Naive thymus-derived CD8-positive, alpha-beta T cell (primary cell): ENCODE measurements at regions not wholly inside any gene's neighbourhood (a gene's known extent, or its start where the extent isn't known, plus 50 kb on each side); places are given as distances from the start of the nearest gene placed in this dataset.

Experiments used
- ATAC-seq, 2 donors: fragments of 150-1000 bp; cut with Tn5 transposase in 1 of 2; sonication (Bioruptor Pico), chemical (Tn5 transposase) in 1 of 2; 1 replicate in 1 of 2; 2 replicates in 1 of 2; pipeline ENCODE4 v1.10.0; 2021; ENCODE audit warnings: mild to moderate bottlenecking in 2 of 2, moderate library complexity in 2 of 2
- POLR2A ChIA-PET: fragments of 350-600 bp; sonication (Branson Sonifier 250); formaldehyde crosslinking; loops from one replicate; lab custom pipeline; 2021; ENCODE audit warnings: antibody characterized with exemption; lab: Charles Lee
- DNase-seq, 10 donors: peaks; one replicate each; pipeline versions ENCODE4 v3.0.0 to v3.0.0-alpha.2; 2020 to 2022
- H3K27ac Mint-ChIP-seq, 10 donors: one replicate each; pipeline ENCODE4 v1.8.0; 2020 to 2022; ENCODE audit warnings: mild to moderate bottlenecking in 10 of 10, mixed read lengths in 10 of 10, moderate library complexity in 4 of 10, inconsistent platforms in 1 of 10
- H3K27me3 Mint-ChIP-seq, 5 donors: one replicate each; pipeline ENCODE4 v1.8.0; 2021 to 2022; ENCODE audit warnings: mixed read lengths in 5 of 5
- H3K36me3 Mint-ChIP-seq, 3 donors: one replicate each; pipeline ENCODE4 v1.8.0; 2020 to 2022; ENCODE audit warnings: mixed read lengths in 3 of 3, mild to moderate bottlenecking in 2 of 3, inconsistent platforms in 1 of 3
- H3K4me1 Mint-ChIP-seq, 4 donors: one replicate each; pipeline ENCODE4 v1.8.0; 2021 to 2022; ENCODE audit warnings: mixed read lengths in 4 of 4
- H3K4me3 Mint-ChIP-seq, 10 donors: one replicate each; pipeline ENCODE4 v1.8.0; 2020 to 2022; ENCODE audit warnings: mild to moderate bottlenecking in 10 of 10, mixed read lengths in 10 of 10, moderate library complexity in 6 of 10, inconsistent platforms in 1 of 10
- H3K9me3 Mint-ChIP-seq, 9 donors: one replicate each; pipeline ENCODE4 v1.8.0; 2020 to 2022; ENCODE audit warnings: mixed read lengths in 9 of 9, mild to moderate bottlenecking in 3 of 9, inconsistent platforms in 1 of 9, moderate library complexity in 1 of 9

DNA sequence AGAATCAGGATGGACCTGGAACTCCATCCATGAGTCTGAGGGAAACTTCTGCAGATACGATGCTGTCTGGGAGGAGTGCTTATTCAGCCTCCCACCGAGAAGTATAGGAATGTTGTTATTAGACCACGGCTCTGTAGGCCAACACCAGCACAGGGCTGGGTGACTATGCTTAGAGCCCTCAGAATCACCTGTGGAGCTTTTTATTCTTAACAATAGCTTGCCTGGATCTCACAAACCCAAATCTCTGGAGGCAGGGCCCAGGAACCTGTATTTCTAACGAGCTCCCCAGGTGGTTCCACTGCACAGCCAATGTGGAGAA is 55.6 kb upstream of the ARID5B start:
- DNase-seq (no peak), ATAC-seq (no peak)
- Mint-ChIP-seq H3K9me3 (no peaks in the 10 kb centered on the region), H3K4me1 (peaks cover 0 to 9% (median 4%) of the 10 kb centered on the region in 4 donors), H3K27me3 (no peaks in the 10 kb centered on the region), H3K36me3 (no peaks in the 10 kb centered on the region), H3K27ac (no peak overlapping the region), H3K4me3 (no peak overlapping the region)
- POLR2A ChIA-PET, result no interaction called here

GRCh38 chr10:61846370-61847031 is 55.0 kb upstream of the ARID5B start:
- ATAC-seq, result no peak
- no peaks in the 10 kb centered on the region for H3K9me3 Mint-ChIP-seq
- H3K4me3 Mint-ChIP-seq, result no peak overlapping the region
- no peak overlapping the region for H3K27ac Mint-ChIP-seq
- H3K36me3 Mint-ChIP-seq, result no peaks in the 10 kb centered on the region
- H3K27me3 Mint-ChIP-seq, result no peaks in the 10 kb centered on the region
- H3K4me1 Mint-ChIP-seq, result peaks cover 0 to 9% (median 4%) of the 10 kb centered on the region in 4 donors
- POLR2A ChIA-PET, result no interaction called here
- DNase-seq, result no peak

GRCh38 chr10:61847087-61847486 is 54.4 kb upstream of the ARID5B start:
- no peak for DNase-seq
- Mint-ChIP-seq H3K27ac (no peak overlapping the region), H3K9me3 (no peaks in the 10 kb centered on the region), H3K27me3 (no peaks in the 10 kb centered on the region), H3K36me3 (no peaks in the 10 kb centered on the region), H3K4me3 (no peak overlapping the region), H3K4me1 (peaks cover 0 to 9% (median 4%) of the 10 kb centered on the region in 4 donors)
- ATAC-seq, result no peak
- POLR2A ChIA-PET, result no interaction called here

GRCh38 chr10:61847640-61848039 is 53.9 kb upstream of the ARID5B start:
- DNase-seq, result no peak
- POLR2A ChIA-PET, result no interaction called here
- peaks cover 0 to 9% (median 4%) of the 10 kb centered on the region in 4 donors for H3K4me1 Mint-ChIP-seq

DNA sequence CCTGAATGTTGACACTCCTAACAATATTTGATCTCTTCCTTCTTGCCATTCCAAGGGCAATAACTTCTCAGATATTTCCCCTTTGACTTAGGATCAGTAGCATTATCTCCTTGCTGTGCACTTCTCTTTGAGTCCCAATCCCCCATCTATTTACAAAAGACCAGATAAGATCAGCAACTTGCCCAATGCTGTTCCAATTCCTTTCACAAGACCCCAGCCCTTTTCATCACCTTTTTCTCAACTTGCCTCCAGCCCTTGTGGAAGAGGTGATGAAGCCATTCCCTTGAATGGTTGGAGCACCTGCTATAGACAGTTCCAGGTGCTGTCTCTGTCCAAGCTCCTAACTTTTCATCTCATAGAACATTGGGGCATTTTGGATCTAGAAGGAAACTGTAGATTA is 51.1 kb upstream of the ARID5B start:
- ATAC-seq (no peak), DNase-seq (no peak)
- Mint-ChIP-seq H3K4me3 (no peak overlapping the region), H3K27me3 (peaks cover 0 to 5% (median 0%) of the 10 kb centered on the region in 5 donors), H3K4me1 (peaks cover 0 to 9% (median 4%) of the 10 kb centered on the region in 4 donors), H3K9me3 (no peaks in the 10 kb centered on the region), H3K36me3 (no peaks in the 10 kb centered on the region), H3K27ac (peak overlapping the region in 1 of 10 donors; percentile 16)
- POLR2A ChIA-PET, result no interaction called here

More at GRCh38 chr10:61847640-61848039, 53.9 kb upstream of the ARID5B start:
- Mint-ChIP-seq H3K27ac (no peak overlapping the region), H3K9me3 (no peaks in the 10 kb centered on the region), H3K27me3 (peaks cover 0 to 2% (median 0%) of the 10 kb centered on the region in 5 donors), H3K36me3 (no peaks in the 10 kb centered on the region), H3K4me3 (no peak overlapping the region)
- no peak for ATAC-seq
